Amniotic stem cell (primary cell): ENCODE measurements at regions not wholly inside any gene's neighbourhood (a gene's known extent, or its start where the extent isn't known, plus 50 kb on each side); places are given as distances from the start of the nearest gene placed in this dataset.
"Not testable (repeated sequence)": the region's sequence is repeated elsewhere in the genome, so short reads cannot be mapped to it uniquely, and the experiment has no call there.

Experiments used
- DNase-seq: peaks from one replicate; lab custom pipeline; 2025; lab: John Stamatoyannopoulos, UW

- DNase-seq, result no peak
These were observed 120.4 kb upstream of the IQSEC1 start for GRCh38 chr3:13193320-13194284.

DNA sequence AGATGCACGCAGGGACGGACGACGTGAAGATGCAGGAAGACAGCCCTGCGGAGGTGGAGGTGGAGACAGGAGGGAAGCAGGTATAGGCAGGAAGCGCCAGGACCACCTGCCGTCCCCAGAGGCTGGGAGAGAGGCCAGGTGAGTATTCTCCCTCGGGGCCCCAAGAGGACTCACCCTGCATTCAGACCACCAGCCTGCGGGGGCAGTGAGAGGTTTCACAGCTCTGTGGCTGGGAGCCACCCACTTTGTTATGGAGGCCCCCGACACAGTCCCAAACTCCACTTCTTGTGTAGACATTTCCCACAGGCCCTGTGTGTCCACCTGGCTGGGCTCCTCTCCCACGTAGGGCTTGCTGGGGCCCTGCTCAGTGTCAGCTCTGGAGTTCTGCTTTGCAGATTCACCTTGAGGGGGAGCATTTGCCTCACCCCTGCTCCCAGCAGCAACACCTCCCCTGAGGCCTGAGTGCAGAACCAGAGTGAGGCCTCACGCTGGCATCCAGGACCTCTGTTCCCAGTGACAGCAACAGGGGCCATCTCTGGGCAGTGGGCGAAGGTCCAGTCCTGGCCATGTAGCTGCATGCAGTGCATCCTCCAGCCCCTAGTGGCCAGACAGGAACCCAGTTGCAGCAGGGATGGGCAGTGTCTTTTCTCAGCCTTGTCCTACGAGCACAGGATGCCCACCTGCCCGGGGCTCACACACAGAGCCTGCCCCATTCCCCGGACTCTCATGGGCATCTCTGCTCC is 119.4 kb upstream of the IQSEC1 start:
- no peak for DNase-seq

DNA sequence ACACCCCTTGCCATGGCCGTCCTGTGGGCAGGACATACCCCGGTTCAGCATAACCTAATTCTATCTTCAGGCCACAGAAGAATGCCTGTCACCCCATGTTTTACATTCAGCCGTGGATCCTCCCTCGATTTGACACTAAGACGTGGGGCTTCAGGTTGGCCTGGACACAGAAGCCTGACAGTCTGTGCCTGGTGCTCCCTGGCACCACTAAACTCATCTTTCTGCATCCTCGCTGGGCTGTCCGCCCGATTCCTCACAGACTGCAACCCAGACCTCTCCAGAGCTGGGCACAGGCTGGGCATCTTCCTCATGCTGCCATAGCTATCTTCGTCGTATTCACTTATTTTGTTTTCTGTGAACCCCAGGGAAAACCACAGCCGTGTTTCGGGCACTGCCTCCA is 117.8 kb upstream of the IQSEC1 start:
- no peak for DNase-seq

DNA sequence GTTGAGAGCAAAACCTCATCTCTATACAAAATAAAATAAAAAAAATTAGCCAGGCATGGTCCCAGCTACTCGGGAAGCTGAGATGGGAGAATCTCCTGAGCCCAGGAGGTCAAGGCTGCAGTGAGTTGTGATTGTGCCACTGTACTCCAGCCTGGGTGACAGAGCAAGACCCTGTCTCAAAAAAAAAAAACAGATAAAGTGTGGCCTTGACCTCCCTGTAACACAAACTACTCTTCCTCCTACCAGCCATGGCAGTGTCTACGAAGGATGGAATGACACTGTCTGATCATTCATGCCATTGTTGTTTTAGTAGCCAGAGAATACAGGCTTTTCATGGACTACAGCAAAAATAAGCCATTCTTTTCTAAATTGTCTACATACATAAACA is 117.1 kb upstream of the IQSEC1 start:
- DNase-seq, result no peak

GRCh38 chr3:13189639-13190377 is 116.6 kb upstream of the IQSEC1 start:
- no peak for DNase-seq

DNA sequence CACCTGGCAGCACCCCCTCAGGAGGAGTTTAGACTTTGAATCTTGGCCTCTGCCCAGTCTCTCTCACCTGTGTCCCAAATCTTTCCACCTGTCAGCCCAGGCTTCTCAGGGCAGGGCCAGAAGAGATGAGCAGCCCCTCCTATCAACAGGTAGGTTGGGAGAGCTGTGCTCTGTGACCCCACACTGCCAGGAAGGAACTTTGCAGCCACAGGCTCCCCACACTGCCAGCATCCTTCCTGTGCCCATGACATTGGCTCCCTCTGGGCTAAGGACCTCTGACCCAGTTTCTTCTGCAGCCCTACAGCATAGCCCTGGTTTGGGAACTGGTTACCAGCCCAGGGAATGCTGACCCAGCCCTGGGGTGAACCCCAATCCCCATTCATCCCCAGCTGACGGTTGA is 115.7 kb upstream of the IQSEC1 start:
- no peak for DNase-seq

GRCh38 chr3:13188181-13188779 is 115.1 kb upstream of the IQSEC1 start:
- DNase-seq, result no peak

DNA sequence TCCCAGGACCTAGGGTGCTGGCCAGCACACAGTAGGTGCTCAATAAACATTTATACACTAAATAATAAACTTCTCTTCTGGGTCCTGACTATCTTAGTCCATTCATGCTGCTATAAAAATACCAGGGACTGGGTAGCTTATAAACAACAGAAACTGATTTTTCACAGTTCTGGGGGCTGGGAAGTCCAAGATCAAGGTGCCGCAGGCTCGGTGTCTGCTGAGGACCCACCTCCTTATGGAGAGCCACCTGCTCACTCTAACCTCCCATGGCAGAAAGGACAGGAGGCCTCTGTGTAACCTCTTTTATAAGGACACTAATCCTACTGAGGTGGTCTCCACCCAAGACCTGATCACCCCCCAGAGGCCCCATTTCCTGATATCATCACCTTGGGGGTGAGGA is 114.4 kb upstream of the IQSEC1 start:
- DNase-seq, result no peak

- DNase-seq, result no peak
These were observed 113.2 kb upstream of the IQSEC1 start for GRCh38 chr3:13186435-13186815.

DNA sequence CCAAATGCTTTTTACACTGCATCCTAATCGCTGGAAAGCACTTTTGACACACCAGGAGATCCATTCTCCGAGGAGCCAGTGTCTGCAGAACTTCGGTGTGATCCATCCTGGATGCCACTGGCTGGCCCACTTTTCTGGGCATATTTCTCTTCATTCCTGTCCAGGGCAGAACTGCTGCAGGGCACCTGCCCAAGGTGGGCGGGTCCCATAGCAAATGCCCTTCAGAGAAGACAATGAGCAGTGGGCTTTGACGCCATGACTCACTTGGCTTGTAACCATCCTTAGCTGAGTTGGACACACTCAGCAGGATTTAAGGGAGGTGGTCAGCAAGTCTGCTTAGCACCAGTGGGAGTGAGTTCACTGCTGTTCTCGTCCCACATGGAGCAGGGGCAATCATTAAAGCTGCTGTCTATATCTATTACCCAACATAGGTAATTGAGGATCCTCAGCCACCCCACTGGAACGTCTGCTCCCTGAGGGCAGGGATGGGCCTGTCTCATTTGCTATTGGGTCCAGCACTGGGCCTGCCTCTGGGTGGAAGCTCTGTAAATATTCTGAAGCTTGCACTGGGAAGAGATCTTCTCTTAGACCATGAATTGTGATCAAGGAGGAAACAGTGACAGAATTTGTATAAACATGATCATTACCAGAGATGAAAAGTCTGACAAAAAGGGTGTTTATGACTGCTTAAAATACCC is 112.7 kb upstream of the IQSEC1 start:
- no peak for DNase-seq

- DNase-seq, result not testable (repeated sequence)
These were observed 106.5 kb upstream of the IQSEC1 start for GRCh38 chr3:13179582-13180210.

- DNase-seq, result no peak
These were observed 106.0 kb upstream of the IQSEC1 start for GRCh38 chr3:13179181-13179580.

- DNase-seq, result no peak
These were observed 104.9 kb upstream of the IQSEC1 start for GRCh38 chr3:13178107-13178506.

DNA sequence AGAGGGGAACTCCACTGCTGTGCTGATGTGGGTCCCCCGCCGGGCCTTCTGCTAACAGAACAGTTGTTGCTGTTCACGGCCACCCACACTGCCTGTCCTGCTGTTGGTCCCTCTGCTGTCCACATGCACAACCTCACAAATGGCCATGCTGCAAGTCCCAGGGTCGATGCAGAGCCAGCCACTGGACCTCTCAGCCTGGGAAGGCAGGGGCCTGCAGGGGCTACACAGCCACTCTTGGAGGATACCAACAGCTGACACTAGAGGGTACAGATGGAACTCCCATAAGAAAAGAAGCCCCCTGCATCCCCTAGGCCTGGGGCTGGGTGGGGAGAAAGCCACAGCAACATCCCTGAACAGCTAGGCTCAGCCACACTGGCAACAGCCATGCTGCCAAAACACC is 104.4 kb upstream of the IQSEC1 start:
- no peak for DNase-seq

DNA sequence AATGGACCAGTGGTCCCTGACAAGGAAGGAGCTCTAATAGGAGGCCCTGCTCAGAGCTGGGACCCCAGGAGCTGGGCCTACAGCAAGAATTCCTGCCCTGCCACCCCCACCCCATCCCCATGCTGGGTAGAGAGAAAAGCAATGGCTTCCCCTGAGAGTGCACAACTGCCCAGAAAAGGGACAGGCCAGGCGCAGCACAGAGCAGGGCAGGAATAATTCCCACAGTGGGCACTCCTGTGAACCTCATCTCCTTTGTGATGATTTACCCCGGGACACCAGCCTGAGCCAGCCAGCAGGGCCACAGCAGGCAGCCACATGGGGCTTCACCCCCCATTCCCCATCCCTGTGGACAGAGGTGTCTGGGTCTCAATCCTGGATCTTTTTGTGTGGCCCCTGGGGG is 104.0 kb upstream of the IQSEC1 start:
- no peak for DNase-seq

DNA sequence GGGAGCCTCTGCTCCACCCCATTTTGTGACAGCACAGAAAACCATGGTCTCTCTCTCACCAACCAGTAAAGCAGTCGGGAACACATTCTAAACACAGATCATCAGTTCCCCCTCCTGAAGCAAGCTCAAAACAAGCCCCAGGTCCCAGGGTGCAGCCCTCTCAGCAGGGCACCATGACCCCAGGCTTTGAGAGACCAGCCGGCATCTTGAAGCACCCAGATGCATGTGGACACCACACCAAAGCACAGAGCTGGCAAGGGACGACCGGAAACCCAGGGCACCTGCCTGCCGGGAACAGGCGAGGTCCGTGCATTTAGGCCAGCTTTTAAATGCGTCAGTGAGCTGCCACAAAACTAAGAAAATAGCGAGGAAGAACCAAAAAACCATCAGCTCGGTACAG is 103.2 kb upstream of the IQSEC1 start:
- no peak for DNase-seq

- DNase-seq, result no peak
These were observed 101.5 kb upstream of the IQSEC1 start for GRCh38 chr3:13174803-13175135.

- no peak for DNase-seq
These were observed 101.0 kb upstream of the IQSEC1 start for GRCh38 chr3:13174011-13174802.

GRCh38 chr3:13173186-13173585 is 100.0 kb upstream of the IQSEC1 start:
- DNase-seq, result no peak

- no peak for DNase-seq
These were observed 99.4 kb upstream of the IQSEC1 start for GRCh38 chr3:13172644-13173013.
